Cardiac septum (tissue), 1 donor: ENCODE measurements at regions not wholly inside any gene's neighbourhood (a gene's known extent, or its start where the extent isn't known, plus 50 kb on each side); places are given as distances from the start of the nearest gene placed in this dataset.
"Not testable (repeated sequence)": the region's sequence is repeated elsewhere in the genome, so short reads cannot be mapped to it uniquely, and the experiment has no call there.

Source experiments
- DNase-seq: peaks from one replicate; pipeline ENCODE4 v3.0.0-alpha.2; 2020; ENCODE audit warnings: low spot score
- intact Hi-C: fragments of 100-400 bp; cut with DNase I; formaldehyde crosslinking; loops from one replicate; pipeline ENCODE4 v1.14.0; 2022
- donor health status: DM: no; HTN: no; CAD: no.

GRCh38 chr1:243996223-243996622, 54.9 kb upstream of the ZBTB18 start:
- intact Hi-C loops = no loop called here
- DNase-seq = no peak

- intact Hi-C loops = no loop called here
- DNase-seq = no peak
Observed at GRCh38 chr1:243991650-243992049, 59.4 kb upstream of the ZBTB18 start.

- intact Hi-C loops = no loop called here
- DNase-seq = no peak
Observed at GRCh38 chr1:243984788-243985187, 66.3 kb upstream of the ZBTB18 start.

GRCh38 chr1:243982447-243983018, 68.5 kb upstream of the ZBTB18 start:
- intact Hi-C loops = no loop called here

GRCh38 chr1:243980471-243980870, 70.6 kb upstream of the ZBTB18 start:
- intact Hi-C loops = no loop called here
- no peak for DNase-seq

More at GRCh38 chr1:243982447-243983018, 68.5 kb upstream of the ZBTB18 start:
- DNase-seq = no peak

- no peak for DNase-seq
- intact Hi-C loops = no loop called here
Observed at GRCh38 chr1:243980071-243980470, 71.0 kb upstream of the ZBTB18 start.

GRCh38 chr1:243979396-243979795, 71.7 kb upstream of the ZBTB18 start:
- no peak for DNase-seq
- intact Hi-C loops = no loop called here

- intact Hi-C loops = no loop called here
- no peak for DNase-seq
Observed at GRCh38 chr1:243977094-243977493, 74.0 kb upstream of the ZBTB18 start.

GRCh38 chr1:243974451-243975292, 76.4 kb upstream of the ZBTB18 start:
- intact Hi-C loops = no loop called here

GRCh38 chr1:243973169-243973568, 77.9 kb upstream of the ZBTB18 start:
- intact Hi-C loops = no loop called here
- DNase-seq = no peak

More at GRCh38 chr1:243974451-243975292, 76.4 kb upstream of the ZBTB18 start:
- no peak for DNase-seq

- DNase-seq = no peak
- intact Hi-C loops = no loop called here
Observed at GRCh38 chr1:243970077-243970476, 81.0 kb upstream of the ZBTB18 start.

GRCh38 chr1:243968413-243968812, 82.7 kb upstream of the ZBTB18 start:
- intact Hi-C loops = no loop called here
- DNase-seq = no peak

GRCh38 chr1:243964915-243965314, 86.2 kb upstream of the ZBTB18 start:
- DNase-seq = no peak
- intact Hi-C loops = no loop called here

- no peak for DNase-seq
- intact Hi-C loops = no loop called here
Observed at GRCh38 chr1:243963571-243963970, 87.5 kb upstream of the ZBTB18 start.

- no peak for DNase-seq
- intact Hi-C loops = no loop called here
Observed at GRCh38 chr1:243962541-243962940, 88.5 kb upstream of the ZBTB18 start.

- DNase-seq = no peak
- intact Hi-C loops = no loop called here
Observed at GRCh38 chr1:243959998-243960397, 91.1 kb upstream of the ZBTB18 start.

- no peak for DNase-seq
- intact Hi-C loops = no loop called here
Observed at GRCh38 chr1:243957141-243957540, 93.9 kb upstream of the ZBTB18 start.

- no peak for DNase-seq
- intact Hi-C loops = no loop called here
Observed at GRCh38 chr1:243956450-243956849, 94.6 kb upstream of the ZBTB18 start.

GRCh38 chr1:243951207-243951606, 99.9 kb upstream of the ZBTB18 start:
- DNase-seq, intact Hi-C loops: not testable (repeated sequence)

- DNase-seq = no peak
- intact Hi-C loops = no loop called here
Observed at GRCh38 chr1:243950166-243950565, 100.1 kb upstream of the AKT3 start.

GRCh38 chr1:243946946-243947345, 96.9 kb upstream of the AKT3 start:
- no peak for DNase-seq
- intact Hi-C loops = loop anchor here (10.0 kb wide), 1 partner anchor 602 kb away; no protein-coding TSS in a partner anchor
